Amygdala (tissue), 56 donors: ENCODE measurements at regions not wholly inside any gene's neighbourhood (a gene's known extent, or its start where the extent isn't known, plus 50 kb on each side); places are given as distances from the start of the nearest gene placed in this dataset.
"Not testable (repeated sequence)": the region's sequence is repeated elsewhere in the genome, so short reads cannot be mapped to it uniquely, and the experiment has no call there.

Experiments used
- DNase-seq, 56 donors: peaks; one replicate each; lab custom pipeline; 2025; lab: John Stamatoyannopoulos, UW

GRCh38 chr12:75690296-75690955, 179.0 kb upstream of the KRR1 start:
- DNase-seq: no peak

GRCh38 chr12:75686233-75686632, 174.8 kb upstream of the KRR1 start:
- DNase-seq: not testable (repeated sequence)

GRCh38 chr12:75685617-75686225, 174.3 kb upstream of the KRR1 start:
- DNase-seq: no peak

GRCh38 chr12:75684678-75685616, 173.5 kb upstream of the KRR1 start:
- DNase-seq: no peak

DNA sequence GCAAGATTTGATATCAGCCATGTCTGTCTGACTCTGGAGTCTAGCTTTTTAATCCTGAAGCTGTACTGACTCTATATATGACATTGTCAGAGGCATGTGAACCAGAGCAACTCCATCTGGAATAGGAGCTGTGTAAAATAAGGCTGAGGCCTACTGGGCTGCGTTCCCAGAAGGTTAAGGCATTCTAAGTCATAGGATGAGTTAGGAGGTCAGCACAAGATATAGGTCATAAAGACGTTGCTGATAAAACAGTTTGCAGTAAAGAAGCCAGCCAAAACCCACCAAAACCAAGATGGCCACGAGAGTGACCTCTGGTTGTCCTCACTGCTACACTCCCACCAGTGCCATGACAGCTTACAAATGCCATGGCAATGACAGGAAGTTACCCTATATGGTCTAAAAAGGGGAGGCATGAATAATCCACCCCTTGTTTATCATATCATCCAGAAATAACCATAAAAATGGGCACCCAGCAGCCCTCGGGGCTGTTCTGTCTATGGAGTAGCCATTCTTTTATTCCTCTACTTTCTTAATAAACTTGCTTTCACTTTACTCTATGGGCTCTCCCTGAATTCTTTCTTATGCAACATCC, 172.7 kb upstream of the KRR1 start:
- not testable (repeated sequence) for DNase-seq

DNA sequence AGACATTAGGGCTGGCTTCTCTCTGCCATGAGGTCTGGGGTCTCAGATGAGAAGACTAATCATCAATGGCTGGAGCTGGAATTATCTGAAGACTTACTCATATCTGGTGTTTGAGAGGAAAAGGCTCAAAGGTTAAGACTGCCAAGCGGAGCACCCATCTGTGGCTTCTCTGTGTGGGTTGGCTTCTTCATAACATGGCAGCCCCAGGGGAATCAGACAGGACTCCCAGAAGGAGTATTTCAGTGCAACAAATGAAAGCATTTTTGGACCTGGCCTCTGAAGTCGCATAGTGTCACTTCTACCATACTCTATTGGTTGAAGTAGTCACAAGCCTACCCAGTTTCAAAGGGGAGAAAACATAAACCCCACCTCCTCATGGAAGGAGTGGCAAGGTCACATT, 171.8 kb upstream of the KRR1 start:
- DNase-seq: no peak

DNA sequence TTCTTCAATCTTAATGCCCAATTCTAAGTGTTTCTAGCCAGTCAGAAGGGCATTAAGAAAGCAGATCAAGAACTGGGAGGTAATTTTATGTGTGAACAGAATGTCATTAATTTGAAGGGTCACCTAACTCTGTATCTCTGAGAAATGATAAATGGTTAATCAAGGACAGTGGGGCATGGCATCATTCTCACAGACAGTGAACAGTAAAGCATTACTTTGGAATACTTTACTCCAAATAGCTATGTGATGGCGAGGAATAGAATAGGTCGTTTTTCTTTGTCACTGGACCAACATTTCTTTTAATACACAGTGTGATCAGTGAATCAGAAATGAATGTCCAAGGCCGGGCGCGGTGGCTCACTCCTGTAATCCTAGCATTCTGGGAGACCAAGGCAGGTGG, 166.1 kb upstream of the KRR1 start:
- DNase-seq: no peak

- DNase-seq: no peak
Measured at GRCh38 chr12:75674393-75674792, 163.0 kb upstream of the KRR1 start.

- no peak for DNase-seq
Measured at GRCh38 chr12:75672200-75672599, 160.8 kb upstream of the KRR1 start.

GRCh38 chr12:75670216-75670615, 158.8 kb upstream of the KRR1 start:
- no peak for DNase-seq

GRCh38 chr12:75666939-75667334, 155.5 kb upstream of the KRR1 start:
- peak in 1 of 56 donors; percentile 7 for DNase-seq

- no peak for DNase-seq
Measured at GRCh38 chr12:75666126-75666938, 154.9 kb upstream of the KRR1 start.

DNA sequence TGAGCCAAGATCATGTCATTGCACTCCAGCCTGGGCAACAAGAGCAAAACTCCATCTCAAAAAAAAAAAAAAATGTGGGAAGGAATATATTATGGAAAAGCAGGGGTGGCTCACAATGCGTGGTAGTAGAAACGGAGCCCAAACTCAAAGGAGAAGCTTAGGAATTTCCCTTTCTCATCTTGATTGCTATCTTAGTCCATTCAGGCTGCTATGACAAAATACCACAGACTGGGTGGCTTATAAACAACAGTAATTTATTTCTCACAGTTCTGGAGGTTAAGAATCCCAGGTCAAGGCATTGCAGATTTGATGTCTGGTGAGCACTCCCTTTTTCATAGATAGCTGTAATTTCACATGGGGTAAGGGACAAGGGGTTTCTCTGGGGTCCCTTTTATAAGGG, 153.8 kb upstream of the KRR1 start:
- DNase-seq: no peak

GRCh38 chr12:75662511-75663159, 151.2 kb upstream of the KRR1 start:
- no peak for DNase-seq

GRCh38 chr12:75661908-75662307, 150.5 kb upstream of the KRR1 start:
- no peak for DNase-seq

- DNase-seq: no peak
Measured at GRCh38 chr12:75660805-75661404, 149.5 kb upstream of the KRR1 start.

DNA sequence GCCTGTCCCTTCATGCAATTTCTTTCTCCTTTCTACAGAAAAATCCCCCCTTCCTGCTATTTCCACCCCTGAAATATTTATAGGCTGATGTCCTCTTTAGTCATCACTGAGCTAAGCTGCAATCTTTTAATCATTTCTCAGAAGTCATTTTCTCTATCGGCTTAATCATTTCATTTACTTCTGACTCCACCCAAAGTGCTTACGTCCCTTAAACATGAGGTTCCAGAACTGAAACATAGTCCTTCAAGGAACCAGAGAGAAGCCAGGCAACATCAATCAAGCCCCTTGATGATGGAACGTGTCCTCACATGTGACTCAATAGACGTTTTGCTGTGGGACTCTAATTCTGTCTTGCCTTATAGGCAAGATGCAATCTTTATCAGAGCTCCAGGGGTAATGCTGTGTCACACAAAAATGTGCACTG, 148.7 kb upstream of the KRR1 start:
- DNase-seq: no peak

GRCh38 chr12:75658901-75659823, 147.8 kb upstream of the KRR1 start:
- peak in 10 of 56 donors; percentile 1 to 44 (median 4) for DNase-seq
